IPS-15b (cell line): ENCODE measurements at regions not wholly inside any gene's neighbourhood (a gene's known extent, or its start where the extent isn't known, plus 50 kb on each side); places are given as distances from the start of the nearest gene placed in this dataset.

ENCODE experiments used
- H3K27me3 ChIP-seq: one replicate; pipeline ENCODE4 v1.6.1; 2013; ENCODE audit warnings: low read length; ENCODE audit not compliant: control insufficient read depth, insufficient read depth
- H3K36me3 ChIP-seq: one replicate; pipeline ENCODE4 v1.6.1; 2013; ENCODE audit warnings: low read length; ENCODE audit not compliant: control insufficient read depth, insufficient read depth
- H3K4me1 ChIP-seq: one replicate; pipeline ENCODE4 v1.6.1; 2013; ENCODE audit warnings: mild to moderate bottlenecking, low read length; ENCODE audit not compliant: control insufficient read depth, insufficient read depth
- H3K4me3 ChIP-seq: one replicate; pipeline ENCODE4 v1.5.1; 2013; ENCODE audit warnings: low read depth, low read length
- H3K9ac ChIP-seq: one replicate; pipeline ENCODE4 v1.6.1; 2013; ENCODE audit warnings: low read depth, mild to moderate bottlenecking, low read length
- H3K9me3 ChIP-seq: one replicate; pipeline ENCODE4 v1.6.1; 2013; ENCODE audit warnings: mild to moderate bottlenecking, low read length; ENCODE audit not compliant: control insufficient read depth, insufficient read depth

DNA sequence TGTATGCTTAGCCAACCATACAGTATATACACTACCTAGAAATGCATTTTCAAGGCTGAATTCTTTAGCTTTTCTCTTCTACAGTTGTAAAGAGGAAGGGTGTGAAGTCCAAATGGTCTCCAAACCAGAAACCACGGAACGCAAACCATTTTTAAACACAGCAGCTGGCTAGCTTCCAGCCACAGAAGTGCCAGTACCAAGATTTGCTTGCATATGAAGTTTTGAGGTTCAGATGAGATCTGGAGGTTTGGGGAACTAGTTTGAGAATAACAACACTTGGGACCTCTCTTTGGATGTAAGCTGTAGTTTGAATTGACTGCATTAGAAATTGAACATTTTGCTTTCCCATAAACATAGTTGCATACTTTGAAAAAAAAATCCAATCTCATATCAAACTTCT is 1243.5 kb downstream of the EFNB2 start:
- H3K27me3 ChIP-seq, result no peaks in the 10 kb centered on the region
- no peaks in the 10 kb centered on the region for H3K9me3 ChIP-seq
- no peaks in the 10 kb centered on the region for H3K4me1 ChIP-seq
- no peak overlapping the region for H3K9ac ChIP-seq
- H3K4me3 ChIP-seq, result no peak overlapping the region
- no peaks in the 10 kb centered on the region for H3K36me3 ChIP-seq

DNA sequence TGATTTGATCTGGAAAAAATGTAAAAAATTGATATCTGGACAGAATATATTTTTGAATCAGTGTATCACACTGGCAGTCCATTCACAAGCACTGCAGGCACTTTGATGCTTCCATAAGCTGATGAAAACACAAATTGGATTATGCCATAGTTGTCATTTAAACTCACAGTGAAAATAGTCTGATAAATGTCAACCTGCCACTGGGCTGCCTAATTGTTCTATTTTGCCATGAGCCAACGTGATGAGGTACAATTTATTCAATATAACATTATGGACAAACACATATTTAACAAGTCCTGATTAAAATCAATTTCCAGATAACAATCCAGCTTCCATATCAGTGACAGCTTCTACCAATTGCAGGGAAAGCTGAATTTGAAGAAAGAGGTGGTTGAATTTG is 1244.9 kb downstream of the EFNB2 start:
- no peak overlapping the region for H3K4me3 ChIP-seq
- no peaks in the 10 kb centered on the region for H3K36me3 ChIP-seq
- no peak overlapping the region for H3K9ac ChIP-seq
- H3K27me3 ChIP-seq, result no peaks in the 10 kb centered on the region
- H3K9me3 ChIP-seq, result no peaks in the 10 kb centered on the region
- H3K4me1 ChIP-seq, result no peaks in the 10 kb centered on the region

DNA sequence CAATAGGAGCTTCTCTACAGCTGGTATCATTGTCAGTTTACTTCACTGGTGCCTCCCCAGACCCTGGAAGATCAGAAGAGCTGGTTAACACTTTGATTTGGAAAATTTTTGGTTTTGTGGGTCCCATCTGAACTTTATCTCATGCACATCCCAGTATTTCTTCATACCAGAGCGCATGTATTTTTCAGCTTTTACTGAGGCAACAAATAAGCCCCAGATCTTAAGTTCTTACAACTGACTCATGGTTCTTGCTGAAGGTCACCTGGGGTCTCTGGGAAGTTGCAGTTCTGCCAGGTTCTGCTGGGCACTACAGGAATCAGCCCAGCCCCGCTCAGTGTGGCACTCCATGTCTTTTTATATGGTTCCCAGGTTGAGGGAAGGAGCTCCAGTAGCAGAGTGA is 1249.9 kb downstream of the EFNB2 start:
- Histone ChIP-seq H3K36me3 (no peaks in the 10 kb centered on the region), H3K4me3 (no peak overlapping the region), H3K9ac (no peak overlapping the region), H3K27me3 (no peaks in the 10 kb centered on the region), H3K4me1 (peaks cover 23% of the 10 kb centered on the region), H3K9me3 (no peaks in the 10 kb centered on the region)

DNA sequence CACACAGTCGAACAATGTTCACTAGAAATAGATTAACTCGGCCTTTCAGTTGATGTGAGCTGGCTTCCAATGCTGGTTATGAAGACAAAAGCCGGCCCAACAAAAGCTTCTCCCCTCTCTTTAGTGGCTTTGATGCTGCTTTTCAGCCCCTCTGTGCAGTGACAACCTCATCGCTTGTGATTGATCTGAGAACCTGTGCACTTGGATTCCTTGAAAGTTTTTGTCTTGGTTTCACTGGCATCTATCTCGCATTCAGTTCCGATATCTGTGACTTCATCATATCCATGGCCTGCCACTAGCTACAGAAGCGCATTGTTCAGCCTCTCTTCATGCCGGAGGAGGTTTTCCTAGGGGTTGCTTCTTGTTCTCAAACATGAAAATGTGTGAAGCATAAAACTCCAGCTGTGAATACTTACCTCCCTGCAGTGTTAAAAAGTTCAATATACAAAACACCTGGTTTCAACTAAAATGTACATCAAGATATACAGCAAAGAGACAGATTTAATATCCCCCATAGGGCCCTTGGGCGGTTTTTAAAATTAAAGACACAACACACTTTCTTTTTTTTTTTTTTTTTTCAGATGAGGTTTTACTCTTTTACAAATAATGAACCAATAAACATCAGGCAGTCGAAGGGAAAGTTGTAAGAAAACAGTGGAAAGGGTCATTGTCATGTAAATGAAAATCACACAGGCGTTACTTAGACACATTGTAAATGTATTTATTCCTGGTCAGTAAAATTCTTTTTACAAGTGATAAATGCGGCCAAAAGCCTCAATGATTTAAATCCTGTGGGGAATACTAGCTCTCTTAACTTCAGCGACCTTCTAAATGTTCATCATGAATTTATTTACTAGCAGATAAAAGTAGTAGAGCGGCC is 1252.8 kb downstream of the EFNB2 start:
- no peak overlapping the region for H3K9ac ChIP-seq
- peaks cover 31% of the 10 kb centered on the region for H3K4me1 ChIP-seq
- H3K27me3 ChIP-seq, result no peaks in the 10 kb centered on the region
- H3K4me3 ChIP-seq, result no peak overlapping the region
- H3K36me3 ChIP-seq, result no peaks in the 10 kb centered on the region
- no peaks in the 10 kb centered on the region for H3K9me3 ChIP-seq

DNA sequence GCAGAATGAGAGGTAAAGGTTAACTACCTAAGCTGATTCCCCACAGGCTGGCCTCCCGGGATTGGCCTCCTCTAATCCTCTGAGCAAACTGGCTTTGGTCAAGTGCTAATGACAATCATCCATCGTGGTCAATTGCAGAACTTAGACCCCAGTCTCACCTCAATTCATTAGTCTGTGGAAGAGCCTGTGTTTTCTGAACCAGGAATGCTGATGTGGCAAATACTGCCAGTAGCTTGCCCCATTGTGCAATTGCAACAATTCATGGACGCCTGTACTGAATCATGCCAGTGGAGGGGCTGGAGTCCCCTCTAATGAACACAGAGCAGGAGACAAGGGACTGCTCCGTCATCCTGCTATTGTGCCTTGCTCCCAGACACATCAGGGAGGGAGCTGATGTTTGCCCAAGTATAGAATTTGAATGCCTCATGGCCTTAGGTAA is 1256.5 kb downstream of the EFNB2 start:
- no peaks in the 10 kb centered on the region for H3K36me3 ChIP-seq
- no peaks in the 10 kb centered on the region for H3K27me3 ChIP-seq
- H3K9me3 ChIP-seq, result no peaks in the 10 kb centered on the region
- H3K9ac ChIP-seq, result no peak overlapping the region
- H3K4me1 ChIP-seq, result peaks cover 26% of the 10 kb centered on the region
- peak overlapping the region; percentile 26 for H3K4me3 ChIP-seq

DNA sequence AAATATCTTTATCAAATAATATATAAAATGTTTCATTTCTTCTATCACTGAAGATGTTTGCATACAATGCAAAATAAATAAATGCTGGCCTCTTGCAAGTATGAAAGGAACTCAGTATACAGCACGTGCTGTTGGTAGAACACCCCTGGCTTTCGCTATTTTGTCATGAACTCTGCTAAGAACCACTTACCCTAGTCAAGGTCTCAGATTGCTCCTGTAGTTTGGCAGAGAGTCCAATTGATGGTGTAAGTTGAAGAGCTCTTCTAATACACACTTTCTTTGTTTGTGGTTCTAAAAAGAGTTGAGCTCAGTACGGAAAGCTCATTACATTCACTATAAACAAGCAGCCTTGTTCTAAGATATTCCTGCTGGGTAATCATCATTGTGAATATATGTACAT is 1258.9 kb downstream of the EFNB2 start:
- no peaks in the 10 kb centered on the region for H3K36me3 ChIP-seq
- H3K4me1 ChIP-seq, result peaks cover 14% of the 10 kb centered on the region
- no peak overlapping the region for H3K4me3 ChIP-seq
- no peaks in the 10 kb centered on the region for H3K27me3 ChIP-seq
- no peak overlapping the region for H3K9ac ChIP-seq
- H3K9me3 ChIP-seq, result no peaks in the 10 kb centered on the region

DNA sequence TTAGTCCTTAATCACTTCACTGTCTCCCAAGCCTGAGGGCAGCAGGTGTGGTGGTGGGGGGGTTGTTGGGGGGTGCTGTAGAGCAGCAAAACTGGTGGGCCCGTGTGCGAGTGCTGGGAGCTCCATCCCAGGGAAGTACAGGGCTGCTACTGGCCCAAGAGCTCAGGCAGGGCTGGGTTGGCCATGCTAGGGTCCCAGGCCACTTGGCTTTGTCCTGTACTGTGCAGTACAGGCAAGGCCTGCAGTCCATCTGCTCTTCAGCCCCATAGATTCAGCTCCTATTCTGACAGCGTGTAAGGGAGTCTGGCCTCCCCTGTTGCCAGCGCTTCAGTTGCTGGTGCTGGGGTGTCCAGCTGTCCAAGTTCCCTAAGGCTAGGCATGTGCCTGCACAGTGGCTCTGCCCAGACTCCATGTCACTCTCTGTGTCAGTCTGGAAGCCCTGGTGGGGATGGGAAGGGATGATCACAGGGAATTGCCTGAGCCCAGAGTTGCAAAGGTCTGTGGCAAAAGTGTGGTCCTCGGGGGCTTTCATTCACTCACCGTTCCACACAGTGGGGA is 1261.7 kb downstream of the EFNB2 start:
- no peak overlapping the region for H3K4me3 ChIP-seq
- H3K36me3 ChIP-seq, result no peaks in the 10 kb centered on the region
- H3K9me3 ChIP-seq, result no peaks in the 10 kb centered on the region
- H3K27me3 ChIP-seq, result no peaks in the 10 kb centered on the region
- H3K9ac ChIP-seq, result no peak overlapping the region
- peaks cover under 1% of the 10 kb centered on the region for H3K4me1 ChIP-seq

DNA sequence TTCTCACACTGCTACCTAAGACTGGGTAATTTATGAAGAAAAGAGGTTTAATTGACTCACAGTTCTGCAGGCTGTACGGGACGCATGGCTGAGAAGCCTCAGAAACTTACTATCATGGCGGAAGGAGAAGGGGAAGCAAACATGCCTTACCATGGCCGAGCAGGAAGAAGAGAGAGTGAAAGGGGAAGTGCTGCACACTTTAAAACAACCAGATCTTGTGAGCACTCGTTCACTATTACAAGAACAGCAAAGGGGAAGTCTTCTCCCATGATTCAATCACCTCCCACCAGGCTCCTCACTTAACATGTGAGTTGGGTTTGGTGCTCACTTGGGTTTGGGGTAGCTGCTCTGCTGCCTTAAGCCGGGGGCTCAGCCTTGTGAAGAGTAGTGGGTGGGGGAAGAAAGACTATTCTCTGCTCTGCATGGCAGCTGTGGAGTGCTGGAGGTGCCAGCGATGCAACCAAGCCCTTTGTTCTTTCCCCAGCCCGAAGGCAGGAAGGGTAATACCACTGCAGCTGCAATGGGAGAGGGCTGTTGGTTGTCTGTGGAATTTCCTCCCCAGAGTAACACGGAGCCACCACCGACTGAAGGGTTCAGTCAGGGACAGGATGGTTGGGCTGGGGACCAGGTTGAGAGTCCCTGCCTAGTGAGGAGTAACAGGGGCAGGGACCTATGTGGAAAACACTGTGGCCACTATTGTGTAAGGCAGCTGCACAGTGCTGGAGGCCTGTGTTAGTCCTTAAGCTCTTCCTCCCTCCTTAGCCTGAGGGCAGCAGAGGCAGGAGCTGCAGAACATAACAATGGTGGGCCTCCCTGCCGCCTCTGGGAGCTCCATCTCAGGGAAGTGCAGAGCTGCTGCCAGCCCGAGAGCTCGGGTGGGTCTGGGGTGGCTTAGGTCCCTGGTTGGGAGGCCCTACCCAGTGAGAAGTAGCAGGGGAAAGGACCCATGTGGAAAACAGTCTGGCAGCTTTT is 1262.5 kb downstream of the EFNB2 start:
- H3K27me3 ChIP-seq, result no peaks in the 10 kb centered on the region
- no peaks in the 10 kb centered on the region for H3K4me1 ChIP-seq
- no peaks in the 10 kb centered on the region for H3K36me3 ChIP-seq
- H3K9ac ChIP-seq, result no peak overlapping the region
- H3K4me3 ChIP-seq, result no peak overlapping the region
- no peaks in the 10 kb centered on the region for H3K9me3 ChIP-seq

DNA sequence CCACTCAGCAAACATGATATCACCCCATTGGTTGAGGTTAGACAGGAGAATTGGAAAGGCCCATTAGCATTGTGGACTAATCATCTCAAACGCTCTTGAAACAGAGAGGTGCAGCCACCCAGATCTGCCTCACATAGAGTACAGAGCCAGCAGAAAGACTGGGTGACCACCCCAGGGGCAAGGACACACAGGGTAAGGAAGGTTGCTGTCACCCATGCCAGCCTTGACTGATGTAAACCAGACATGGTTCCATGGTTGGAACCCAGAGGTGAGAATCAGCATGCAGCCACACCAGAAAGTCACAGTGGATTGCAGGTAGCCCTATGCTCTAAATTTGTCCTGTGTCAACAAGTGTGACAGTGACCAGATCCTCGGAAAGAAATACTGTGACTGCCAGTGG is 1268.8 kb downstream of the EFNB2 start:
- Histone ChIP-seq H3K36me3 (no peaks in the 10 kb centered on the region), H3K9ac (no peak overlapping the region), H3K4me3 (no peak overlapping the region), H3K9me3 (no peaks in the 10 kb centered on the region), H3K4me1 (no peaks in the 10 kb centered on the region), H3K27me3 (no peaks in the 10 kb centered on the region)

DNA sequence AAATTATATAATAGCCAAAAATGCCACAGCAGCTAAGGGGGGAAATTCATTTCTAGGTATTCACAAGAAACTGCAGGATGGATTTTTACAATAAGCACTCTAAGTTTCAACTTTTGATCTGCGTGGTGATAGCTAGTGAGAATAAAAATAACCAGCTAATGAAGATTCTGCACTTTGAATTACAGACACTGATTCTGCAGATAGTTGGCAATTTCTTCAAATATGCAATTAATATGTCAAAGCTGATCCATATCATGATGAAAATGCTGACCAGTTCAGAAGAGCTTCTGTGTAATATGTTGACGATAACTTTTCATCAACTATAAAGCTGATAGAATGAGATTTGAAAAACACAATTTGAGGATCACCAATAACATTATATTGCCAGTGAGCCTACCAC is 1272.9 kb downstream of the EFNB2 start:
- no peaks in the 10 kb centered on the region for H3K27me3 ChIP-seq
- H3K36me3 ChIP-seq, result no peaks in the 10 kb centered on the region
- H3K4me3 ChIP-seq, result no peak overlapping the region
- H3K4me1 ChIP-seq, result no peaks in the 10 kb centered on the region
- H3K9me3 ChIP-seq, result no peaks in the 10 kb centered on the region
- no peak overlapping the region for H3K9ac ChIP-seq

DNA sequence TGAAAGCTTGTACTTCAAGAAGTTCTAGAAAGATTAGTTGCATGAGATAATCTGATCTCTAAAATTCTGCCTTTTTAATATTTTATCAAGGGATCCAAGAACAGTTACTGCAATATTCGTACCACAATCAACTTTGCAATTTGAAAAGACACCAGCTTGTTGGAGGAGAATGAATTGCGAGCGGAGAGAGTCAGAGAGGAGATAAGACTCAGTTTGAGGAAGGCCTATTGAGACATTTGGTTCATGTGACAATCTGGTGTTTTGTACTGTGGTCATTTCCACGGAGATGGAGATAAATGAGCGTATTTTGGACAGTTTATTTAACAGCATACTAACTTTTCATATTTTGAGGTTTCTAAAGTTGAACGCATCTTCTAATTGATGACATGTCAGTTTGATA is 1276.0 kb downstream of the EFNB2 start:
- Histone ChIP-seq H3K4me1 (no peaks in the 10 kb centered on the region), H3K27me3 (no peaks in the 10 kb centered on the region), H3K9ac (no peak overlapping the region), H3K4me3 (no peak overlapping the region), H3K9me3 (no peaks in the 10 kb centered on the region), H3K36me3 (no peaks in the 10 kb centered on the region)
